HEK293 (cell line): ENCODE measurements at regions not wholly inside any gene's neighbourhood (a gene's known extent, or its start where the extent isn't known, plus 50 kb on each side); places are given as distances from the start of the nearest gene placed in this dataset.

Experiments used
- GLI4 ChIP-seq: fragments of 450-650 bp; formaldehyde crosslinking; IDR thresholded peaks from 2 replicates; pipeline ENCODE4 v1.5.1; 2016; ENCODE audit warnings: missing biosample characterization, missing genetic modification characterization
- IKZF3 ChIP-seq: fragments of 450-650 bp; IDR thresholded peaks from 2 replicates; pipeline ENCODE4 v1.5.0; 2018; ENCODE audit warnings: missing biosample characterization, mild to moderate bottlenecking, missing genetic modification characterization, moderate library complexity
- KLF7 ChIP-seq: fragments of 450-650 bp; formaldehyde crosslinking; IDR thresholded peaks from 2 replicates; pipeline ENCODE4 v1.5.1; 2016; ENCODE audit warnings: missing biosample characterization, missing genetic modification characterization, borderline replicate concordance
- RBAK ChIP-seq: fragments of 450-650 bp; formaldehyde crosslinking; IDR thresholded peaks from 2 replicates; pipeline ENCODE4 v1.5.1; 2016; ENCODE audit warnings: missing biosample characterization, missing genetic modification characterization
- ZBTB1 ChIP-seq: fragments of 450-650 bp; formaldehyde crosslinking; IDR thresholded peaks from 2 replicates; pipeline ENCODE4 v1.5.1; 2016; ENCODE audit warnings: missing biosample characterization, missing genetic modification characterization
- ZBTB21 ChIP-seq: fragments of 450-650 bp; formaldehyde crosslinking; IDR thresholded peaks from 2 replicates; pipeline ENCODE4 v1.5.1; 2017; ENCODE audit warnings: missing biosample characterization, missing genetic modification characterization
- ZNF10 ChIP-seq: fragments of 450-650 bp; formaldehyde crosslinking; IDR thresholded peaks from 2 replicates; pipeline ENCODE4 v1.5.1; 2017; ENCODE audit warnings: missing biosample characterization, missing genetic modification characterization
- ZNF19 ChIP-seq: fragments of 450-650 bp; formaldehyde crosslinking; IDR thresholded peaks from 2 replicates; pipeline ENCODE4; 2016; ENCODE audit warnings: missing biosample characterization, missing genetic modification characterization, low read depth
- ZNF274 ChIP-seq, 2 experiments: fragments of 200-500 bp in 1 of 2; fragments of 450-650 bp in 1 of 2; sonication (Bioruptor generic) in 1 of 2; formaldehyde crosslinking in 1 of 2; IDR thresholded peaks; 2 replicates each; pipeline versions ENCODE4 v1.5.1 to v1.6.1; 2014 to 2016; ENCODE audit warnings: borderline replicate concordance in 1 of 2, inconsistent platforms in 1 of 2, low read length in 1 of 2, missing biosample characterization in 1 of 2, missing genetic modification characterization in 1 of 2
- ZNF292 ChIP-seq: fragments of 450-650 bp; formaldehyde crosslinking; IDR thresholded peaks from 2 replicates; pipeline ENCODE4 v1.5.1; 2016; ENCODE audit warnings: low read depth, missing biosample characterization, missing genetic modification characterization, borderline replicate concordance
- ZNF394 ChIP-seq: fragments of 450-650 bp; formaldehyde crosslinking; IDR thresholded peaks from 2 replicates; pipeline ENCODE4 v1.5.1; 2016; ENCODE audit warnings: missing biosample characterization, missing genetic modification characterization, mild to moderate bottlenecking, moderate library complexity, borderline replicate concordance
- ZNF433 ChIP-seq: fragments of 450-650 bp; formaldehyde crosslinking; IDR thresholded peaks from 2 replicates; pipeline ENCODE4 v1.5.1; 2016; ENCODE audit warnings: missing biosample characterization, missing genetic modification characterization, low read depth
- ZNF548 ChIP-seq: fragments of 450-650 bp; formaldehyde crosslinking; IDR thresholded peaks from 2 replicates; pipeline ENCODE4 v1.5.1; 2016; ENCODE audit warnings: missing biosample characterization, missing genetic modification characterization
- ZNF558 ChIP-seq: fragments of 450-650 bp; formaldehyde crosslinking; IDR thresholded peaks from 2 replicates; pipeline ENCODE4 v1.5.1; 2016; ENCODE audit warnings: missing biosample characterization, missing genetic modification characterization
- ZNF621 ChIP-seq: fragments of 450-650 bp; formaldehyde crosslinking; IDR thresholded peaks from 2 replicates; pipeline ENCODE4 v1.5.1; 2017; ENCODE audit warnings: missing biosample characterization, missing genetic modification characterization
- ZNF629 ChIP-seq: fragments of 450-650 bp; formaldehyde crosslinking; IDR thresholded peaks from 2 replicates; pipeline ENCODE4 v1.5.1; 2017; ENCODE audit warnings: missing biosample characterization, missing genetic modification characterization
- ZNF768 ChIP-seq: fragments of 450-650 bp; formaldehyde crosslinking; IDR thresholded peaks from 2 replicates; pipeline ENCODE4 v1.5.1; 2018; ENCODE audit warnings: missing biosample characterization, mild to moderate bottlenecking, missing genetic modification characterization
- ZNF785 ChIP-seq: fragments of 450-650 bp; formaldehyde crosslinking; IDR thresholded peaks from 2 replicates; pipeline ENCODE4 v1.5.1; 2016; ENCODE audit warnings: missing biosample characterization, missing genetic modification characterization
- ZNF792 ChIP-seq: fragments of 450-650 bp; formaldehyde crosslinking; IDR thresholded peaks from 2 replicates; pipeline ENCODE4 v1.5.1; 2016; ENCODE audit warnings: missing biosample characterization, missing genetic modification characterization
- ZNF843 ChIP-seq: fragments of 450-650 bp; formaldehyde crosslinking; IDR thresholded peaks from 2 replicates; pipeline ENCODE4 v1.5.1; 2016; ENCODE audit warnings: missing biosample characterization, missing genetic modification characterization
- ZSCAN23 ChIP-seq: fragments of 450-650 bp; formaldehyde crosslinking; IDR thresholded peaks from 2 replicates; pipeline ENCODE4 v1.5.1; 2016; ENCODE audit warnings: missing biosample characterization, missing genetic modification characterization
- TF ChIP-seq, protein P1 (sequence below): fragments of 450-650 bp; formaldehyde crosslinking; IDR thresholded peaks from 2 replicates; pipeline ENCODE4 v1.5.1; 2016; ENCODE audit warnings: missing biosample characterization, missing genetic modification characterization
- TF ChIP-seq, protein P2 (sequence below): fragments of 450-650 bp; formaldehyde crosslinking; IDR thresholded peaks from 2 replicates; pipeline ENCODE4 v1.5.1; 2016; ENCODE audit warnings: missing biosample characterization, missing genetic modification characterization
- TF ChIP-seq, protein P3 (sequence below): fragments of 450-650 bp; formaldehyde crosslinking; conservative IDR thresholded peaks from 2 replicates; pipeline ENCODE4 v1.5.1; 2016; ENCODE audit warnings: low read depth, missing biosample characterization, missing genetic modification characterization
- TF ChIP-seq, protein P4 (sequence below): fragments of 450-650 bp; formaldehyde crosslinking; IDR thresholded peaks from 2 replicates; pipeline ENCODE4 v1.5.1; 2016; ENCODE audit warnings: missing biosample characterization, missing genetic modification characterization
- TF ChIP-seq, protein P5 (sequence below): fragments of 450-650 bp; formaldehyde crosslinking; optimal IDR thresholded peaks from 2 replicates; pipeline ENCODE3; 2016; ENCODE audit warnings: missing biosample characterization, mild to moderate bottlenecking, missing genetic modification characterization
- TF ChIP-seq, protein P6 (sequence below): fragments of 450-650 bp; formaldehyde crosslinking; IDR thresholded peaks from 2 replicates; pipeline ENCODE4 v1.5.1; 2016; ENCODE audit warnings: missing biosample characterization, missing genetic modification characterization

DNA sequence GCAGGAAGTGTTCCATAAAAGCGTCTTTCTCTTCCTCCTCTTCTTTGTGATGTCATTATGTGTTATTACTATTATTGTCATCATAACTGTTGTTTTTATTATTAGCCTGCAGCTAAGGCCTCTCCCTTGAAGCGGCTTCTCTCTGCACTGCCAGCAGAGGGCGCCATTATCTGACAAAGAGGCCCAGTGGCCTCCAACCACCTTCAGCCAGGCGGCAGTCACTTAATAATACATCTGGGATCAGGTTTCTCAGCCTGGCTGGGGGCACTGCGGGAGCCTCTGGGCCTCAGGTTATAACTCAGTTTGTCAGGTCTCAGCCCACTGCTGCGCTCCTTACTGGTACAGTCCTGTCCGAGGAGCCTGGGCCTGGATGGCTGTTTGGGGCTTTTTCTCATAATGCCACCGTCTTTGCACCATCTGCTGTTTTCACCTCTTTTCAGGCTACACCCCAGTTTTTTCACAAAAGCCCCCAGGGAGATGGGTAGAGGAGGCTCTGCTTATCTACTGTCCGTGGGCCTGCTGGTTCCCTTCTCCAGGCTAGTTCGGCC, 281.9 kb downstream of the NSG2 start (continued):
- TF ChIP-seq ZNF558 (tag by site-specific recombination) (no peak), ZBTB1 (tag by site-specific recombination) (no peak), ZNF792 (tag by site-specific recombination) (no peak), ZNF785 (no peak), ZNF19 (tag by site-specific recombination) (no peak), ZBTB21 (tag by site-specific recombination) (peak; percentile 71), ZNF394 (tag by site-specific recombination) (peak; percentile 57), ZNF843 (tag by site-specific recombination) (peak; percentile 72), ZNF629 (tag by site-specific recombination) (peak; percentile 77), ZNF548 (no peak), ZNF621 (tag by site-specific recombination) (no peak), ZNF768 (no peak), RBAK (tag by site-specific recombination) (no peak), ZSCAN23 (no peak), IKZF3 (tag by site-specific recombination) (peak; percentile 74), KLF7 (tag by site-specific recombination) (no peak), ZNF292 (tag by site-specific recombination) (no peak), ZNF10 (tag by site-specific recombination) (no peak), ZNF274 (IDR thresholded peaks at IDR 0.05; ENCODE audit: low read length) (no peak), ZNF274 (tag by site-specific recombination; IDR thresholded peaks at IDR 0.05; ENCODE audit: borderline replicate concordance) (no peak), ZNF433 (no peak), GLI4 (0 out of 2 replicates have a peak, but pooled peaks have one; percentile 33)
- TF ChIP-seq, protein P1, sequence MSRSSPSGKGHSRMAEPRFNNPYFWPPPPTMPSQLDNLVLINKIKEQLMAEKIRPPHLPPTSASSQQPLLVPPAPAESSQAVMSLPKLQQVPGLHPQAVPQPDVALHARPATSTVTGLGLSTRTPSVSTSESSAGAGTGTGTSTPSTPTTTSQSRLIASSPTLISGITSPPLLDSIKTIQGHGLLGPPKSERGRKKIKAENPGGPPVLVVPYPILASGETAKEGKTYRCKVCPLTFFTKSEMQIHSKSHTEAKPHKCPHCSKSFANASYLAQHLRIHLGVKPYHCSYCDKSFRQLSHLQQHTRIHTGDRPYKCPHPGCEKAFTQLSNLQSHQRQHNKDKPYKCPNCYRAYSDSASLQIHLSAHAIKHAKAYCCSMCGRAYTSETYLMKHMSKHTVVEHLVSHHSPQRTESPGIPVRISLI (tag by site-specific recombination): peak; percentile 46; the same call in 1 of the 2 replicates
- TF ChIP-seq, protein P2, sequence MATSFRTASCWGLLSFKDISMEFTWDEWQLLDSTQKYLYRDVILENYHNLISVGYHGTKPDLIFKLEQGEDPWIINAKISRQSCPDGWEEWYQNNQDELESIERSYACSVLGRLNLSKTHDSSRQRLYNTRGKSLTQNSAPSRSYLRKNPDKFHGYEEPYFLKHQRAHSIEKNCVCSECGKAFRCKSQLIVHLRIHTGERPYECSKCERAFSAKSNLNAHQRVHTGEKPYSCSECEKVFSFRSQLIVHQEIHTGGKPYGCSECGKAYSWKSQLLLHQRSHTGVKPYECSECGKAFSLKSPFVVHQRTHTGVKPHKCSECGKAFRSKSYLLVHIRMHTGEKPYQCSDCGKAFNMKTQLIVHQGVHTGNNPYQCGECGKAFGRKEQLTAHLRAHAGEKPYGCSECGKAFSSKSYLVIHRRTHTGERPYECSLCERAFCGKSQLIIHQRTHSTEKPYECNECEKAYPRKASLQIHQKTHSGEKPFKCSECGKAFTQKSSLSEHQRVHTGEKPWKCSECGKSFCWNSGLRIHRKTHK (tag by site-specific recombination): no peak
- TF ChIP-seq, protein P3, sequence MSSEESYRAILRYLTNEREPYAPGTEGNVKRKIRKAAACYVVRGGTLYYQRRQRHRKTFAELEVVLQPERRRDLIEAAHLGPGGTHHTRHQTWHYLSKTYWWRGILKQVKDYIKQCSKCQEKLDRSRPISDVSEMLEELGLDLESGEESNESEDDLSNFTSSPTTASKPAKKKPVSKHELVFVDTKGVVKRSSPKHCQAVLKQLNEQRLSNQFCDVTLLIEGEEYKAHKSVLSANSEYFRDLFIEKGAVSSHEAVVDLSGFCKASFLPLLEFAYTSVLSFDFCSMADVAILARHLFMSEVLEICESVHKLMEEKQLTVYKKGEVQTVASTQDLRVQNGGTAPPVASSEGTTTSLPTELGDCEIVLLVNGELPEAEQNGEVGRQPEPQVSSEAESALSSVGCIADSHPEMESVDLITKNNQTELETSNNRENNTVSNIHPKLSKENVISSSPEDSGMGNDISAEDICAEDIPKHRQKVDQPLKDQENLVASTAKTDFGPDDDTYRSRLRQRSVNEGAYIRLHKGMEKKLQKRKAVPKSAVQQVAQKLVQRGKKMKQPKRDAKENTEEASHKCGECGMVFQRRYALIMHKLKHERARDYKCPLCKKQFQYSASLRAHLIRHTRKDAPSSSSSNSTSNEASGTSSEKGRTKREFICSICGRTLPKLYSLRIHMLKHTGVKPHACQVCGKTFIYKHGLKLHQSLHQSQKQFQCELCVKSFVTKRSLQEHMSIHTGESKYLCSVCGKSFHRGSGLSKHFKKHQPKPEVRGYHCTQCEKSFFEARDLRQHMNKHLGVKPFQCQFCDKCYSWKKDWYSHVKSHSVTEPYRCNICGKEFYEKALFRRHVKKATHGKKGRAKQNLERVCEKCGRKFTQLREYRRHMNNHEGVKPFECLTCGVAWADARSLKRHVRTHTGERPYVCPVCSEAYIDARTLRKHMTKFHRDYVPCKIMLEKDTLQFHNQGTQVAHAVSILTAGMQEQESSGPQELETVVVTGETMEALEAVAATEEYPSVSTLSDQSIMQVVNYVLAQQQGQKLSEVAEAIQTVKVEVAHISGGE (tag by site-specific recombination): no peak
- TF ChIP-seq, protein P4, sequence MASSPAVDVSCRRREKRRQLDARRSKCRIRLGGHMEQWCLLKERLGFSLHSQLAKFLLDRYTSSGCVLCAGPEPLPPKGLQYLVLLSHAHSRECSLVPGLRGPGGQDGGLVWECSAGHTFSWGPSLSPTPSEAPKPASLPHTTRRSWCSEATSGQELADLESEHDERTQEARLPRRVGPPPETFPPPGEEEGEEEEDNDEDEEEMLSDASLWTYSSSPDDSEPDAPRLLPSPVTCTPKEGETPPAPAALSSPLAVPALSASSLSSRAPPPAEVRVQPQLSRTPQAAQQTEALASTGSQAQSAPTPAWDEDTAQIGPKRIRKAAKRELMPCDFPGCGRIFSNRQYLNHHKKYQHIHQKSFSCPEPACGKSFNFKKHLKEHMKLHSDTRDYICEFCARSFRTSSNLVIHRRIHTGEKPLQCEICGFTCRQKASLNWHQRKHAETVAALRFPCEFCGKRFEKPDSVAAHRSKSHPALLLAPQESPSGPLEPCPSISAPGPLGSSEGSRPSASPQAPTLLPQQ (tag by site-specific recombination): no peak; the same call in 1 of the 2 replicates
- TF ChIP-seq, protein P5, sequence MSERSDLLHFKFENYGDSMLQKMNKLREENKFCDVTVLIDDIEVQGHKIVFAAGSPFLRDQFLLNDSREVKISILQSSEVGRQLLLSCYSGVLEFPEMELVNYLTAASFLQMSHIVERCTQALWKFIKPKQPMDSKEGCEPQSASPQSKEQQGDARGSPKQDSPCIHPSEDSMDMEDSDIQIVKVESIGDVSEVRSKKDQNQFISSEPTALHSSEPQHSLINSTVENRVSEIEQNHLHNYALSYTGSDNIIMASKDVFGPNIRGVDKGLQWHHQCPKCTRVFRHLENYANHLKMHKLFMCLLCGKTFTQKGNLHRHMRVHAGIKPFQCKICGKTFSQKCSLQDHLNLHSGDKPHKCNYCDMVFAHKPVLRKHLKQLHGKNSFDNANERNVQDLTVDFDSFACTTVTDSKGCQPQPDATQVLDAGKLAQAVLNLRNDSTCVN (tag by site-specific recombination): peak; percentile 9
- TF ChIP-seq, protein P6, sequence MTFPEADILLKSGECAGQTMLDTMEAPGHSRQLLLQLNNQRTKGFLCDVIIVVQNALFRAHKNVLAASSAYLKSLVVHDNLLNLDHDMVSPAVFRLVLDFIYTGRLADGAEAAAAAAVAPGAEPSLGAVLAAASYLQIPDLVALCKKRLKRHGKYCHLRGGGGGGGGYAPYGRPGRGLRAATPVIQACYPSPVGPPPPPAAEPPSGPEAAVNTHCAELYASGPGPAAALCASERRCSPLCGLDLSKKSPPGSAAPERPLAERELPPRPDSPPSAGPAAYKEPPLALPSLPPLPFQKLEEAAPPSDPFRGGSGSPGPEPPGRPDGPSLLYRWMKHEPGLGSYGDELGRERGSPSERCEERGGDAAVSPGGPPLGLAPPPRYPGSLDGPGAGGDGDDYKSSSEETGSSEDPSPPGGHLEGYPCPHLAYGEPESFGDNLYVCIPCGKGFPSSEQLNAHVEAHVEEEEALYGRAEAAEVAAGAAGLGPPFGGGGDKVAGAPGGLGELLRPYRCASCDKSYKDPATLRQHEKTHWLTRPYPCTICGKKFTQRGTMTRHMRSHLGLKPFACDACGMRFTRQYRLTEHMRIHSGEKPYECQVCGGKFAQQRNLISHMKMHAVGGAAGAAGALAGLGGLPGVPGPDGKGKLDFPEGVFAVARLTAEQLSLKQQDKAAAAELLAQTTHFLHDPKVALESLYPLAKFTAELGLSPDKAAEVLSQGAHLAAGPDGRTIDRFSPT (tag by site-specific recombination): peak; percentile 88
